ENCODE measurements at regions not wholly inside any gene's neighbourhood (a gene's known extent, or its start where the extent isn't known, plus 50 kb on each side); places are given as distances from the start of the nearest gene placed in this dataset.

DNA sequence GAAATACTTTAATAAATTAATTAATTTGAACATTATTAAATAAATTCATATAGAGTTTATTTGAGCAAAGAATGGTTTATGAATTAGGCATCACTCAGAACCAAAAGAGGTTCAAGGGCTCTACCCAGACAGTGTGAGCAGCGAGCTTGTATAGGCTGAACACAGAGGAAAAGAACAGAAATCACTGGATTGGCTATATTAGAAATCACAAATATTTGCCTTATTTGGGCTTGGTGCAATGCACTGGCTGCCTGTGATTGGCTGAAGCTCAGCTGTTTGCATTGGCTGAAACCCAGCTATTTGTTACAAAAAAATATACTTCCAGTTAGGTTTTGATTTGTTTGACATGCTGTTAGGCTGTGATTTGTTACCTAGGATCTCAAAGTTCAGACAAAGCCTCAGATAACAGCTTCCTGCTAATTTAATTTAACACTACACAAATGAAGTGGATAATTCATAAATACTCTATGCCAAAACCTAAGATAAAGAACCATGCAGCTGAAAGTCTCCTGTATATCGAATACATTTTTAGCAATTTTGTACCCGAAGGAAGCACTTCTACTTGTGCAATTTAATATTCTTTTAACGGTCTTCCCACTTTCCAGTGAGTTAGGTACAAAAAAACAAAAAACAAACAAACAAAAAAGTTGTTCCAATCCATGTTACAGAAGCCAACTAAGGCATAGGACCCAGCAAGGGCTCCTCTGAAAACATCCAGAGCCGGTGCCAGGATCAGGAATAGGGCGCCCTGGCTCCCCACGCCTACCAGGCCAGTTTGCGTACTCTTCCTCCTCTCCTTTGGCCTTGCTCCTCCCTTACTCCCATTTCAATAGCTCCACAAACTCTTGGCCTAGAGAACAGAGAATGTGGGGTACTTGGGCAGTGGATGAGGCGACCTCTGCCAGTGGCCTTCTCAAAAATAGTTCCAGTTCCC, 179.1 kb downstream of the DUSP10 start:
- TF ChIP-seq, protein P1, sequence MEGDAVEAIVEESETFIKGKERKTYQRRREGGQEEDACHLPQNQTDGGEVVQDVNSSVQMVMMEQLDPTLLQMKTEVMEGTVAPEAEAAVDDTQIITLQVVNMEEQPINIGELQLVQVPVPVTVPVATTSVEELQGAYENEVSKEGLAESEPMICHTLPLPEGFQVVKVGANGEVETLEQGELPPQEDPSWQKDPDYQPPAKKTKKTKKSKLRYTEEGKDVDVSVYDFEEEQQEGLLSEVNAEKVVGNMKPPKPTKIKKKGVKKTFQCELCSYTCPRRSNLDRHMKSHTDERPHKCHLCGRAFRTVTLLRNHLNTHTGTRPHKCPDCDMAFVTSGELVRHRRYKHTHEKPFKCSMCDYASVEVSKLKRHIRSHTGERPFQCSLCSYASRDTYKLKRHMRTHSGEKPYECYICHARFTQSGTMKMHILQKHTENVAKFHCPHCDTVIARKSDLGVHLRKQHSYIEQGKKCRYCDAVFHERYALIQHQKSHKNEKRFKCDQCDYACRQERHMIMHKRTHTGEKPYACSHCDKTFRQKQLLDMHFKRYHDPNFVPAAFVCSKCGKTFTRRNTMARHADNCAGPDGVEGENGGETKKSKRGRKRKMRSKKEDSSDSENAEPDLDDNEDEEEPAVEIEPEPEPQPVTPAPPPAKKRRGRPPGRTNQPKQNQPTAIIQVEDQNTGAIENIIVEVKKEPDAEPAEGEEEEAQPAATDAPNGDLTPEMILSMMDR (IDR thresholded peaks at IDR 0.05; ENCODE audit: insufficient read depth, low read length, missing control alignments) = no peak
- H3K4me3 ChIP-seq (ENCODE audit: low read depth, low read length) = no peak overlapping the region
- POLR2A ChIA-PET = no interaction called here
- DNase-seq (ENCODE audit: low read depth, low spot score) = no peak
- CTCF ChIA-PET = no interaction called here

DNA sequence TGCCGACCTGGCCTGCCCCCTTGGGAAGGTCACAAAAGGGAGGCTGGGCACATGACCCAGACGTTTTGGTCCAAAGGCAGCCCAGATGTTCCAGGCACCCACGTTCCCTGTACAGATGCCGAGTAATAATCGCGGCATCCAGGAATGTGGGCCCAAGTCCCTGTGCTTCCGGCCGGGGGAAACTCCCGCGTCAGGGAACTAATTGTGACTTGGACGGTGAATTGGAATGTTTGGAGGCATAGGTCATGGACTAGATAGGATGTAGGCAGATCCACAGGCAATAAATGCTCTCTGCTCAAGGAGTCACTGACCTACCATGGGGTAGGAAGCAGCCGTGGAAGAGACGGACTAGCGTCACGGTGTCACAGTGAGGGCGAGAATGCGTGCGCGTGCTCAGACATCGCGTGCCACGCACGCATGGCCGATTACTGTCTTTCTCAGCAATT, 178.4 kb downstream of the DUSP10 start:
- CTCF ChIA-PET = no interaction called here
- TF ChIP-seq, protein P1 (IDR thresholded peaks at IDR 0.05; ENCODE audit: insufficient read depth, low read length, missing control alignments) = no peak
- POLR2A ChIA-PET = no interaction called here
- no peak for DNase-seq (ENCODE audit: low read depth, low spot score)
- no peak overlapping the region for H3K4me3 ChIP-seq (ENCODE audit: low read depth, low read length)

DNA sequence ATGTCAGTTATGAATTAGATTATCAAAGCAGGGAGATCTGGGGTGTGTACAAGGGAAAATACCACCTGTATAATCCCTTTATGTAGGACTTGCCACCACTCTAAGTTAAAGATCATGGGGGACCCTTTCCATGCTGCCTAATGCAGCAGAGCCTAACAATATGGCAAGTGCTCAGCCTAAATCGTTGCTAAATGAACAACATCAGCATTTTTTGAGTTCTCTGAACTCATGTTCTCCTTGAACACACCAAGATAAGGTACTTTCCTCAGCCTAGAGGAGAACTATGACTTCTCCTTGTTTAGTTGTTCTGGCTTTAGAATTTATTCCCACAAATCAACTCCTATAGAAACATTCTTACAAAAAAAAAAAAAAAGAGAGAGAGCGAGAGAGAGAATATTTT, 177.0 kb downstream of the DUSP10 start:
- TF ChIP-seq, protein P1 (IDR thresholded peaks at IDR 0.05; ENCODE audit: insufficient read depth, low read length, missing control alignments) = no peak
- CTCF ChIA-PET = interaction anchor here (1.3 kb wide), 1 partner anchor 12 kb away, joined by 3 read pairs; no protein-coding TSS in a partner anchor
- POLR2A ChIA-PET = interaction anchor here (0.6 kb wide), 1 partner anchor 9 kb away, joined by 3 read pairs; no protein-coding TSS in a partner anchor
- DNase-seq (ENCODE audit: low read depth, low spot score) = no peak
- H3K4me3 ChIP-seq (ENCODE audit: low read depth, low read length) = no peak overlapping the region

DNA sequence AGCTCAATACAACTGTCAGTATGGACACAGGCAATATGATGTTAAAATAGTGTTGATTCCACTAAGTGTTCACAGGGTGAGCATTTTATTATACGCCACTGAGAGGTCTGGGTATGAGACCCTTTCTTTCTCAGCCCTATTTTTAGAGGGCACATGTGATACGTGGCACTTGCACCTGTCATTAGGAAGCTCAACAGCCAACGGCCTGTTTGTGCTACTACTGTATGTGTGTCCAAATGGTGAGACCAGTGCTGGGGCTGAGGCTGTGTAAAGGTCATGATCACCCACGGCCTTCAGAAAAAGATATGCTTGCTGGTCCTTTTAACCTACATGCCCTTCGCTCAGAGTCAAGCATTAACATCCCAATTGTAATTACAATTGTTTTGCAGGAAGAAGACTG, 176.2 kb downstream of the DUSP10 start:
- POLR2A ChIA-PET = interaction anchor here (0.6 kb wide), 1 partner anchor 10 kb away, joined by 3 read pairs; no protein-coding TSS in a partner anchor
- CTCF ChIA-PET = interaction anchor here (1.3 kb wide), 1 partner anchor 11 kb away, joined by 3 read pairs; no protein-coding TSS in a partner anchor

DNA sequence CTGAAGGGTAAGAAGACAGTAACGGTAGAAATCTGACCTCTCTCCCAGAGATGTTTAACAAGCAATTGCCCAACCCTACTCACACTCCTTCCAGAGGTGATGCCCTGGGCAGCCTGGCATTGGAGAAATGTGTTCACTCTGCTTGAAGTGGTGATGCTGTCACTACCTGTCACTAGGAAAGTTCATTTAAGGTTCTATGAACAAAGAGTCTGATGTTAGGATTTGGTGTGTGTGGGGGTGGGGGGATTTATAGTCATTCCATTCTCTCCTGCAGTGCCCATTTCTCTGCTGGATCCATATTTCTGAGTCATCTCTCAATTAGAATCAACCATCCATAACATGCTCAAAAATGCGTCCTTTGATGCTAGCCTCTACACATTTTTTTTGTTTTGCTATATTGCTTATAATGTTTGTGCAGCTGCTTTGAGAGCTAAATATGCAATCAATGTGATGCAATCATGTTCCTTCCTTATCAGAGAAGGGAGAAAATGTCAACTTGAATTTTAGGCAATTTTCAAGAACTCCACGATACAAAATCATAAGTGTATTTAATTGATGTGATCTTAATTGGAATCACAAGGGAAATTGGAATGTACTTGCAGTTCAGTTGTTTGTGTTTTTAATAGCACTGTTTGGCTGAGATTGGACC, 173.9 kb downstream of the DUSP10 start:
- no peak for DNase-seq (ENCODE audit: low read depth, low spot score)
- CTCF ChIA-PET = no interaction called here
- H3K4me3 ChIP-seq (ENCODE audit: low read depth, low read length) = no peak overlapping the region
- POLR2A ChIA-PET = no interaction called here
- TF ChIP-seq, protein P1 (IDR thresholded peaks at IDR 0.05; ENCODE audit: insufficient read depth, low read length, missing control alignments) = no peak

More for the DNA sequence above, 176.2 kb downstream of the DUSP10 start:
- TF ChIP-seq, protein P1 (IDR thresholded peaks at IDR 0.05; ENCODE audit: insufficient read depth, low read length, missing control alignments) = no peak
- no peak overlapping the region for H3K4me3 ChIP-seq (ENCODE audit: low read depth, low read length)
- no peak for DNase-seq (ENCODE audit: low read depth, low spot score)

DNA sequence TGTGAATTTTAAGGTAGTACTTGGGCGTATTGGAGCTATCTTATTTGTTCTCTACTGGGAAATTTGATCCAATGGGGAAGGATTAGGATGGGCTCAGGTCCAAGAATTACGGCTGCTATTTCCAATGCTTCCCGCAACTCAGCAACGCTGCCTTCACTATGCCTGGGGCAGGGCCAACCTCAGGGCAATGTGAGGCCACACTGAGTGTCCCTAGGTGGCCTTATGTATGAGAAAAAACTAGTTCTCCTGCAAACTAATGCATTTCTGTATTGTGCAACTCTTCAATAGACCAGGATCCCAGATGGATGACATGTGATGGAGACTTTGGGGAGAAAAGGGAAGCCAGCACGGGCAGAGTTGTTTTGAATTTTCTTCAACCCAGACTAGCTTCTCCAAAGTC, 168.1 kb downstream of the DUSP10 start:
- no peak overlapping the region for H3K4me3 ChIP-seq (ENCODE audit: low read depth, low read length)
- DNase-seq (ENCODE audit: low read depth, low spot score) = no peak
- TF ChIP-seq, protein P1 (IDR thresholded peaks at IDR 0.05; ENCODE audit: insufficient read depth, low read length, missing control alignments) = no peak
- ChIA-PET CTCF (interaction anchor here (0.6 kb wide), 1 partner anchor 883 kb away, joined by 3 read pairs; no protein-coding TSS in a partner anchor), POLR2A (no interaction called here)

Data from AG04449 (cell line).